ENCODE measurements at regions not wholly inside any gene's neighbourhood (a gene's known extent, or its start where the extent isn't known, plus 50 kb on each side); places are given as distances from the start of the nearest gene placed in this dataset.
"Not testable (repeated sequence)": the region's sequence is repeated elsewhere in the genome, so short reads cannot be mapped to it uniquely, and the experiment has no call there.

DNA sequence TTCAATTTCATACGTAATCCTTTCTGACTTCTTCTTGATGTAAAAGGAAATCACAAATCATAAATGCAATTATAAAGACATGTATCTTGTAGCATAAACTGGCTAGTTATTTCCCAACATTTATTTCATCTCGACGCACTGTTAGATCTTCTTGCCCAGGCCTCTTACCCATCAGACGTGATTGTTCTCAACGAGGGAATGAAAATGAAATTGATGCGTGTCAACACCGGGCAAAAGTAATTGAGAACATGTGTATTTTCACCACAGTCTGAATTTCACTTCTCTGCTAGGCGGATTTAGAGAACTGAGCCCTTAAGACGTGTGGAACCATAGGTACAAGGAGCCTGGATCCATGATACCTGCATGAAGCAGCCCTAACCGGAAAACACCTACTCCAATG is 519.7 kb downstream of the KCNT2 start:
- DNase-seq: no peak

DNA sequence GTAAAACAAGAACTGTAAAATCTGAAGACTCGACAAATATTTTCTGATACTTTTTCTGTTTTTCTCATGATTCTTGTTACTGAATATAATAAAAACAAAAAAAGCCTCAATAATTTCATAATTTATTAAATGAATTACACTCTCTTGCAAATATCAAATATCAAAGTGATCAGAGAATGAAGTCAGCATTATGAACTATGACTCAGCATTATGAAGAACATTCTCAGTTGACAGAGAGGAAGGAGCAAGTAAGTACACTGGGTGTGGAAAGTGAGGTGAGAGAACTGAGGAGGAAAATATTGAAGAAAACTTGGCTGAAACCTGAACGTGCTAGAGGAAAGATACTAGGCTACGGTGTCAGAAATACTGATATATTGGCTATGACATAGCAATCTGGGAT is 529.5 kb downstream of the KCNT2 start:
- DNase-seq: no peak

- no peak for DNase-seq
Observed at GRCh38 chr1:196075621-196076020, 532.6 kb downstream of the KCNT2 start.

GRCh38 chr1:196074182-196074581 is 534.1 kb downstream of the KCNT2 start:
- no peak for DNase-seq

- no peak for DNase-seq
Observed at GRCh38 chr1:196071447-196071846, 536.8 kb downstream of the KCNT2 start.

DNA sequence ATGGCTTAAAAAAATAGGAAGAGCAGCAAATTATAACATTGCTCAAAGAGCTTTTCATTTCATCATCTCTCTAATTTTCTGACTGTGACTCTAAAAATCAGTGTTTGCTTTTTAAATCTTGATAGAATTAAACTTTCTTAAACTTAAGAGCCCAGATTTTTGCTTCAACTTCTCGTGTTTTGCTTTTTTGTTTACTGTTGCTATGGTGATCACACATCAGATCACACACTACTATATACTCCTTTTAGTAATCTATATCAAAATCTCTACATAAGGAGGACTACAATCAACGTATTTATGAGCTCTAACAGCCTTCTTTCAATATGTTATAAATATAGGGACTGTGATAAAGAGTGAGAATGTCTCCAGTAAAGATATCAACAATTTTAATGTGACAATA is 537.3 kb downstream of the KCNT2 start:
- DNase-seq: no peak

- no peak for DNase-seq
Observed at GRCh38 chr1:196063952-196064351, 544.3 kb downstream of the KCNT2 start.

DNA sequence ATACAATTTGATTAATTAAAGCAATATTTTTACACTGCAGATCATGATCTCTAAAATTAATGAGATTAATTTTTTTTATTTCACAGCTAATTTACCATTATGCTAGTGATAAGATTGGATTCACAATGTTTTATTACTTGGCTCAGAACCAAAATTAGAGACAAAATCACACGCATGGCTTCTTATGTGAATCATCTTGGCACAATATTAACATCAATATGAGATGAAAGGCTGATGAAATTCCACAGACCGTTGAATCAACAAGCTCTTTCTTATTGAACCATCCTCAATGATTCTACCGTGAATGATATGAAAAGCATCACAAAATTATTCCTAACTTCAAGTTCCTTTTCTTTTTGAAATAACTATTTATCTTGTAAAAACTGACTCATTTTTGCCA is 544.9 kb downstream of the KCNT2 start:
- DNase-seq: no peak

- no peak for DNase-seq
Observed at GRCh38 chr1:196060539-196060938, 547.7 kb downstream of the KCNT2 start.

DNA sequence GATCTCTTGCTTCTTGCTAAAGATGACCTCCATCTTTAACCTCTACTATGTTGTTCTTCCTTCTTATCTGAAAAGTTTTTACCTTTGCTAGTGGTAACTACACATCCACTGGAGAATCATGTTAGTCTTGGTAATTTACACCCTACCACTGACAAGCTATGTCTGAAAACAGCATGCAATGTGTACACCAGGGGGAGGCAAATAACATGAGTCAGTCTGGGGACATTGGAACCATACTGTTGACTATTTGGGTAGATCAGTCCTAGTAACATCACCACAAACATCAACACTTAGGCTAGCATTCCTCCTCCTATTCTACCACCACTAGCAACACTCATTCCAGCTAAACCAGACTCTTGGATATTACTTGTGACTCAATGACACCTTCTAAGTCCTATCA is 549.0 kb downstream of the KCNT2 start:
- DNase-seq: no peak

DNA sequence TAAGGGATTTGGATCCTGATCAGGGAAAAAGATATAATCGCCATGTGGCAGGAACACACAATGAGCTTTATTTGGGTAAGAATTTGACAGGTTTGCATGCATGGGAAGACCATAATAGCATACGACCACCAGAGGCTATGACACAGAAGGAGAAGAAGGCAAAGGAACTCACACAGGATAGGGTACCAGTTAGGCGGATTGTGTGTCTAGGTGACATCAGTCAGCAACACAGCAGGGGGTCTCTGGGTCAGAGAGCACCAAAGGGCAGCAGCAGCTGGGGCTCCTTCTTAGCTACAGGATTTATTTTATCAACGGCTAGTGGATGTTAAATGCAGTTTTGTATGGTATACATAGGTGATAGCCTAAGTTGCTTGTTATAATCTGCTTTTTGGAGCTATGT is 551.3 kb downstream of the KCNT2 start:
- no peak for DNase-seq

- DNase-seq: no peak
Observed at GRCh38 chr1:196049407-196049806, 558.8 kb downstream of the KCNT2 start.

- no peak for DNase-seq
Observed at GRCh38 chr1:196043268-196043667, 565.0 kb downstream of the KCNT2 start.

- no peak for DNase-seq
Observed at GRCh38 chr1:196034080-196034706, 574.0 kb downstream of the KCNT2 start.

DNA sequence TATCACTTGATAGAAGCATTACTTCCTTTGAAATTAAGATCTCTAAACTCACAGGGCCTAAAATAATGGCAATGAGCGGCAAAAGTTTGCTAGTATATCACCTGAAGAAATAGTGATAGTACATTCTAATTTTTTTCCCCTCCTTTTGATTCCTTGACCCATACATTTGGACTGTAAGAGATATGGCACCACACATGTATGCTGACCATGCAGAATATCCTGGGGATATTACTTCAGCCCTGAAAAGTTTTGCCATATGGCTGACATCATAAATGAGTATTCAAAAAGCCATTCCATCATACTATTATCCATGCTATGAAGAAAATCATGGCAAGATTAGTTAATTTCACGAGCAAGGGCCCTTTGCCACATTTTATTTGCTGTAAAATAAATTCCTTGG is 576.9 kb downstream of the KCNT2 start:
- DNase-seq: not testable (repeated sequence)

DNA sequence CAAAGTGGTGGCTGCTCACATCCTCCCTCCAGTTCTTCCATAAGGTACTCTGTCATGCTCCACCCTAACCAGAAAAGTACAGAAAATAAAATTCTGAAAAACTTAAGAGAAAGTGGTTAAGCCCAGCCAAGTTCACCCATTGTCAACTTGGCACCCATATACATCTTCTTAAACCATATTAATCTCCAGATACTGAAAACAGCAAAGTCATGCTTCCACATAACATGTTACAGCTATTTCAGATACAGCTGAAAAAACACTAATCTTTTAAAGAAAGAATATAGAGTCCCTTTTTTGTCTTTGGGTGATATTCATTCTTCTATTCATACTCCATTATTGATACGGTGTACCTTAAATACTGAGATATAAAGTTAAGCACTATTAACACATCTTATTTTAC is 577.8 kb downstream of the KCNT2 start:
- DNase-seq: no peak

GRCh38 chr1:196029410-196029809 is 578.8 kb downstream of the KCNT2 start:
- no peak for DNase-seq

DNA sequence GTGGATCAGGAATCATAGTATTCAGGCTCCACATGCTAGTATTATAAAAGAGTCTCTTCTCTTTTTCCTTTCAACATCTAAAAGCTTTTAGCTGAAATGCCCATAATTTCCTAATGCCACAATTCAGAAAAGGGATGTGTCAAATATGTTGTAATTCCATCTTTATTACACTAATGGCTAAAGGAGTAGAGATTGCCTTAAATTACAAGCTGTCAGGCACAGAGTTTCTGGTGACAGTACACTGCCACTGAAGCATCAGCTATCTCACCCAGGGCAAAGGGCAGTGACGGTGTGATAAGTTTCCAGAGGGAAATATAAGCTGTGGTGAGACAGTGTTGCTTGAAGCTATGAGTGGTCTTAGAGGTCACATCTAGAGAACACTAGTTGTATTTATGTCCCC is 581.1 kb downstream of the KCNT2 start:
- no peak for DNase-seq

- DNase-seq: not testable (repeated sequence)
Observed at GRCh38 chr1:196021174-196021573, 587.1 kb downstream of the KCNT2 start.

- DNase-seq: no peak
Observed at GRCh38 chr1:196009362-196009761, 598.9 kb downstream of the KCNT2 start.

DNA sequence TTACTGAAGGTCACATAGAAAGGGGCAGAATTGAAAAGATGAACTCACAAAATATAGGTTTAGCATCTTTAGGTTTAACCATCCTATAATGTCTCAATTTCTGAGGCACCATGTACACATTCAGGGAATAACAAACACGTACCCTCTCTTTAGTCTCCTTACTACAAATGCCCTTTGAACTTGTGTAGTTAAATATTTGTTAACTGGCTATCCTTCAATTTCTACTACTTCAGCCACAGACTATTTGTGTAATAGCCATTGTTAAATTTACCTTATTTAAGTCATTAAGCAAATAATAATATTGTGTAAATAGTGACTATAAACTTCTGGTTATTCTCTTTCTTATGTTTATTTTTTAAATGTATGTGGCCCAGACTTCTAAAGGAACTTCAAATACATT is 600.5 kb downstream of the KCNT2 start:
- no peak for DNase-seq

- no peak for DNase-seq
Observed at GRCh38 chr1:196005426-196005825, 602.8 kb downstream of the KCNT2 start.

DNA sequence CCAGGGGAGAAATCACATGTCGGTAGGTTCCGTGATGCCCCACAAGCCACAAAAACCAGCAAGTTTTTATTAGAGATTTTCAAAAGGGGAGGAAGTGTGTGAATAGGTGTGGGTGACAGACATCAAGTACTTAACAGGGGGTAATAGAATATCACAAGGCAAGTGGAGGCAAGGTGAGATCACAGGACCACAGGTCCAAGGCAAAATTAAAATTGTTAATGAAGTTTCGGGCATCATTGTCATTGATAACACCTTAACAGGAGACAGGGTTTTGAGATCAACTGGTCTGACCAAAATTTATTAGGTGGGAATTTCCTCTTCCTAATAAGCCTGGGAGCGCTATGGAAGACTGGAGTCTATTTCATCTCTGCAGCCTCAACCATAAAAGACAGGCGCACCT is 603.9 kb downstream of the KCNT2 start:
- DNase-seq: not testable (repeated sequence)

- no peak for DNase-seq
Observed at GRCh38 chr1:196002906-196003305, 605.3 kb downstream of the KCNT2 start.

- not testable (repeated sequence) for DNase-seq
Observed at GRCh38 chr1:196002296-196002695, 605.9 kb downstream of the KCNT2 start.

DNA sequence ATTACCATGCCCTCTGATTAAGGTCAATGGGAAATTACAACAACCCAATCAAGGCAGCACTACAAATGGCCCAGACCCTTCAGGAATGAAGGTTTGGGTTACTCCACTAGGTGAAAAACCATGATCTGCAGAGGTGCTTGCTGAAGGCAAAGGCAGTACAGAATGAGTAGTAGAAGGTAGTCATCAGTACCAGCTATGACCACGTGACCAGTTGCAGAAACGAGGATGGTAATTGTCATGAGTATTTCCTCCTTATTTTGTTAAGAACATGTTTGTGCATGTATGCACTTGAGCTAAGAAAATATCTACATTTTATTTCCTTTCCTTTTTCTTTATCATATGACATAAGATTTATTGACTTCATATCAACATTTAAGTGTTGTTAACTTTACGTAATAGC is 607.1 kb downstream of the KCNT2 start:
- no peak for DNase-seq
